ENCODE measurements at regions not wholly inside any gene's neighbourhood (a gene's known extent, or its start where the extent isn't known, plus 50 kb on each side); places are given as distances from the start of the nearest gene placed in this dataset.

DNA sequence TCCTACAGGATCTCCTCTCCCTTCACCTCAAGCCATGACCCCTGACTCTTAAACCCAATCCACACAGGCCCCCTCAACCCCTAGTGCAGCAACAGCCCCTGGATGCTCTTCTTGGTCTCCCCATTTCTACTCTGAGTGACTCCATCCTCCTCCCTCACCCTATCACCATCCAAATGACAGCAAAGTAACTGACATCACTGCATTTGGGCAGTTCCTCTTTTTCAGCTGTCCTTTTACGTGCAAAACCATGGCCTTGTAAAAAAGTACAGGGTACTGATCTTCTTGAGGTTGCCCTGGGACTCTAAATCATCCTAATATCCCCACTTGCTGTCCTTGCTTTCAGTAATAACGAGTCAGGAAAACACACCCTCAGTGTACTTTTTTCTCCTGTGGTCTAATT is 454.9 kb downstream of the ADRA2A start:
- TF ChIP-seq KDM1A (IDR thresholded peaks at IDR 0.05; ENCODE audit: borderline replicate concordance), result no peak
- TF ChIP-seq, protein P1, sequence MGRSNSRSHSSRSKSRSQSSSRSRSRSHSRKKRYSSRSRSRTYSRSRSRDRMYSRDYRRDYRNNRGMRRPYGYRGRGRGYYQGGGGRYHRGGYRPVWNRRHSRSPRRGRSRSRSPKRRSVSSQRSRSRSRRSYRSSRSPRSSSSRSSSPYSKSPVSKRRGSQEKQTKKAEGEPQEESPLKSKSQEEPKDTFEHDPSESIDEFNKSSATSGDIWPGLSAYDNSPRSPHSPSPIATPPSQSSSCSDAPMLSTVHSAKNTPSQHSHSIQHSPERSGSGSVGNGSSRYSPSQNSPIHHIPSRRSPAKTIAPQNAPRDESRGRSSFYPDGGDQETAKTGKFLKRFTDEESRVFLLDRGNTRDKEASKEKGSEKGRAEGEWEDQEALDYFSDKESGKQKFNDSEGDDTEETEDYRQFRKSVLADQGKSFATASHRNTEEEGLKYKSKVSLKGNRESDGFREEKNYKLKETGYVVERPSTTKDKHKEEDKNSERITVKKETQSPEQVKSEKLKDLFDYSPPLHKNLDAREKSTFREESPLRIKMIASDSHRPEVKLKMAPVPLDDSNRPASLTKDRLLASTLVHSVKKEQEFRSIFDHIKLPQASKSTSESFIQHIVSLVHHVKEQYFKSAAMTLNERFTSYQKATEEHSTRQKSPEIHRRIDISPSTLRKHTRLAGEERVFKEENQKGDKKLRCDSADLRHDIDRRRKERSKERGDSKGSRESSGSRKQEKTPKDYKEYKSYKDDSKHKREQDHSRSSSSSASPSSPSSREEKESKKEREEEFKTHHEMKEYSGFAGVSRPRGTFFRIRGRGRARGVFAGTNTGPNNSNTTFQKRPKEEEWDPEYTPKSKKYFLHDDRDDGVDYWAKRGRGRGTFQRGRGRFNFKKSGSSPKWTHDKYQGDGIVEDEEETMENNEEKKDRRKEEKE (IDR thresholded peaks at IDR 0.05), result no peak
- TF ChIP-seq, protein P2, sequence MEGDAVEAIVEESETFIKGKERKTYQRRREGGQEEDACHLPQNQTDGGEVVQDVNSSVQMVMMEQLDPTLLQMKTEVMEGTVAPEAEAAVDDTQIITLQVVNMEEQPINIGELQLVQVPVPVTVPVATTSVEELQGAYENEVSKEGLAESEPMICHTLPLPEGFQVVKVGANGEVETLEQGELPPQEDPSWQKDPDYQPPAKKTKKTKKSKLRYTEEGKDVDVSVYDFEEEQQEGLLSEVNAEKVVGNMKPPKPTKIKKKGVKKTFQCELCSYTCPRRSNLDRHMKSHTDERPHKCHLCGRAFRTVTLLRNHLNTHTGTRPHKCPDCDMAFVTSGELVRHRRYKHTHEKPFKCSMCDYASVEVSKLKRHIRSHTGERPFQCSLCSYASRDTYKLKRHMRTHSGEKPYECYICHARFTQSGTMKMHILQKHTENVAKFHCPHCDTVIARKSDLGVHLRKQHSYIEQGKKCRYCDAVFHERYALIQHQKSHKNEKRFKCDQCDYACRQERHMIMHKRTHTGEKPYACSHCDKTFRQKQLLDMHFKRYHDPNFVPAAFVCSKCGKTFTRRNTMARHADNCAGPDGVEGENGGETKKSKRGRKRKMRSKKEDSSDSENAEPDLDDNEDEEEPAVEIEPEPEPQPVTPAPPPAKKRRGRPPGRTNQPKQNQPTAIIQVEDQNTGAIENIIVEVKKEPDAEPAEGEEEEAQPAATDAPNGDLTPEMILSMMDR (IDR thresholded peaks at IDR 0.05 in 2 of 3, conservative IDR thresholded peaks at IDR 0.05 in 1 of 3; ENCODE audit: control insufficient read depth in 2 of 3, extremely low read depth in 1 of 3, insufficient read depth in 1 of 3, low read depth in 3 of 3, low read length in 3 of 3), result no peak
- no peak for TF ChIP-seq POLR2AphosphoS2 (IDR thresholded peaks at IDR 0.05; ENCODE audit: low read depth, low read length)
- no peak for TF ChIP-seq SIN3A (IDR thresholded peaks at IDR 0.05; ENCODE audit: low read depth, low read length)
- TF ChIP-seq, protein P3, sequence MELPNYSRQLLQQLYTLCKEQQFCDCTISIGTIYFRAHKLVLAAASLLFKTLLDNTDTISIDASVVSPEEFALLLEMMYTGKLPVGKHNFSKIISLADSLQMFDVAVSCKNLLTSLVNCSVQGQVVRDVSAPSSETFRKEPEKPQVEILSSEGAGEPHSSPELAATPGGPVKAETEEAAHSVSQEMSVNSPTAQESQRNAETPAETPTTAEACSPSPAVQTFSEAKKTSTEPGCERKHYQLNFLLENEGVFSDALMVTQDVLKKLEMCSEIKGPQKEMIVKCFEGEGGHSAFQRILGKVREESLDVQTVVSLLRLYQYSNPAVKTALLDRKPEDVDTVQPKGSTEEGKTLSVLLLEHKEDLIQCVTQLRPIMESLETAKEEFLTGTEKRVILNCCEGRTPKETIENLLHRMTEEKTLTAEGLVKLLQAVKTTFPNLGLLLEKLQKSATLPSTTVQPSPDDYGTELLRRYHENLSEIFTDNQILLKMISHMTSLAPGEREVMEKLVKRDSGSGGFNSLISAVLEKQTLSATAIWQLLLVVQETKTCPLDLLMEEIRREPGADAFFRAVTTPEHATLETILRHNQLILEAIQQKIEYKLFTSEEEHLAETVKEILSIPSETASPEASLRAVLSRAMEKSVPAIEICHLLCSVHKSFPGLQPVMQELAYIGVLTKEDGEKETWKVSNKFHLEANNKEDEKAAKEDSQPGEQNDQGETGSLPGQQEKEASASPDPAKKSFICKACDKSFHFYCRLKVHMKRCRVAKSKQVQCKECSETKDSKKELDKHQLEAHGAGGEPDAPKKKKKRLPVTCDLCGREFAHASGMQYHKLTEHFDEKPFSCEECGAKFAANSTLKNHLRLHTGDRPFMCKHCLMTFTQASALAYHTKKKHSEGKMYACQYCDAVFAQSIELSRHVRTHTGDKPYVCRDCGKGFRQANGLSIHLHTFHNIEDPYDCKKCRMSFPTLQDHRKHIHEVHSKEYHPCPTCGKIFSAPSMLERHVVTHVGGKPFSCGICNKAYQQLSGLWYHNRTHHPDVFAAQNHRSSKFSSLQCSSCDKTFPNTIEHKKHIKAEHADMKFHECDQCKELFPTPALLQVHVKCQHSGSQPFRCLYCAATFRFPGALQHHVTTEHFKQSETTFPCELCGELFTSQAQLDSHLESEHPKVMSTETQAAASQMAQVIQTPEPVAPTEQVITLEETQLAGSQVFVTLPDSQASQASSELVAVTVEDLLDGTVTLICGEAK (IDR thresholded peaks at IDR 0.05; ENCODE audit: borderline replicate concordance), result no peak
- TF ChIP-seq NR2C2 (IDR thresholded peaks at IDR 0.05; ENCODE audit: borderline replicate concordance, control insufficient read depth, insufficient read length, low read depth), result no peak
- TF ChIP-seq RUNX3 (IDR thresholded peaks at IDR 0.05; ENCODE audit: low read length), result no peak
- TF ChIP-seq CEBPB (IDR thresholded peaks at IDR 0.05; ENCODE audit: borderline replicate concordance in 1 of 2, low read depth in 2 of 2, low read length in 2 of 2), result no peak
